ENCODE measurements at regions not wholly inside any gene's neighbourhood (a gene's known extent, or its start where the extent isn't known, plus 50 kb on each side); places are given as distances from the start of the nearest gene placed in this dataset.
"Not testable (repeated sequence)": the region's sequence is repeated elsewhere in the genome, so short reads cannot be mapped to it uniquely, and the experiment has no call there.

- Mint-ChIP-seq H3K4me1 (no peaks in the 10 kb centered on the region), H3K27ac (ENCODE audit: low read depth) (no peak overlapping the region), H3K36me3 (ENCODE audit: insufficient read depth) (peaks cover 2% of the 10 kb centered on the region), H3K9me3 (no peaks in the 10 kb centered on the region), H3K27me3 (no peaks in the 10 kb centered on the region), H3K4me3 (no peak overlapping the region)
- ATAC-seq (replicated peaks; ENCODE audit: extremely low read depth, poor library complexity, severe bottlenecking) (no peak), DNase-seq (ENCODE audit: low spot score in 2 of 2) (no peak)
These were observed 257.9 kb downstream of the OSR1 start for GRCh38 chr2:19100570-19100969.

- DNase-seq (ENCODE audit: low spot score in 2 of 2) (no peak), ATAC-seq (replicated peaks; ENCODE audit: extremely low read depth, poor library complexity, severe bottlenecking) (no peak)
- Mint-ChIP-seq H3K27ac (ENCODE audit: low read depth) (no peak overlapping the region), H3K36me3 (ENCODE audit: insufficient read depth) (peaks cover 2% of the 10 kb centered on the region), H3K4me1 (no peaks in the 10 kb centered on the region), H3K9me3 (no peaks in the 10 kb centered on the region), H3K27me3 (no peaks in the 10 kb centered on the region), H3K4me3 (no peak overlapping the region)
These were observed 259.2 kb downstream of the OSR1 start for GRCh38 chr2:19099181-19099580.

- H3K36me3 Mint-ChIP-seq (ENCODE audit: insufficient read depth), result peaks cover 2% of the 10 kb centered on the region
- H3K27ac Mint-ChIP-seq (ENCODE audit: low read depth), result no peak overlapping the region
- H3K4me3 Mint-ChIP-seq, result no peak overlapping the region
- no peaks in the 10 kb centered on the region for H3K27me3 Mint-ChIP-seq
- H3K9me3 Mint-ChIP-seq, result no peaks in the 10 kb centered on the region
- ATAC-seq (replicated peaks; ENCODE audit: extremely low read depth, poor library complexity, severe bottlenecking) (no peak), DNase-seq (ENCODE audit: low spot score in 2 of 2) (no peak)
- no peaks in the 10 kb centered on the region for H3K4me1 Mint-ChIP-seq
These were observed 259.8 kb downstream of the OSR1 start for GRCh38 chr2:19098467-19099160.

GRCh38 chr2:19089476-19089875 is 268.9 kb downstream of the OSR1 start:
- DNase-seq (ENCODE audit: low spot score in 2 of 2); H3K4me1 Mint-ChIP-seq; H3K27me3 Mint-ChIP-seq; H3K9me3 Mint-ChIP-seq; H3K36me3 Mint-ChIP-seq (ENCODE audit: insufficient read depth); ATAC-seq (replicated peaks; ENCODE audit: extremely low read depth, poor library complexity, severe bottlenecking); H3K4me3 Mint-ChIP-seq; H3K27ac Mint-ChIP-seq (ENCODE audit: low read depth): not testable (repeated sequence)

GRCh38 chr2:19086231-19086651 is 272.2 kb downstream of the OSR1 start:
- H3K27ac Mint-ChIP-seq (ENCODE audit: low read depth), result no peak overlapping the region
- H3K9me3 Mint-ChIP-seq, result peaks cover 6% of the 10 kb centered on the region
- no peaks in the 10 kb centered on the region for H3K27me3 Mint-ChIP-seq
- no peaks in the 10 kb centered on the region for H3K4me1 Mint-ChIP-seq
- H3K36me3 Mint-ChIP-seq (ENCODE audit: insufficient read depth), result no peaks in the 10 kb centered on the region
- DNase-seq (ENCODE audit: low spot score in 2 of 2), result no peak
- no peak for ATAC-seq (replicated peaks; ENCODE audit: extremely low read depth, poor library complexity, severe bottlenecking)
- H3K4me3 Mint-ChIP-seq, result no peak overlapping the region

- Mint-ChIP-seq H3K27me3 (no peaks in the 10 kb centered on the region), H3K9me3 (no peaks in the 10 kb centered on the region), H3K27ac (ENCODE audit: low read depth) (no peak overlapping the region), H3K4me3 (no peak overlapping the region), H3K36me3 (ENCODE audit: insufficient read depth) (no peaks in the 10 kb centered on the region), H3K4me1 (no peaks in the 10 kb centered on the region)
- no peak for ATAC-seq (replicated peaks; ENCODE audit: extremely low read depth, poor library complexity, severe bottlenecking)
- no peak for DNase-seq (ENCODE audit: low spot score in 2 of 2)
These were observed 279.7 kb downstream of the OSR1 start for GRCh38 chr2:19078709-19079108.

GRCh38 chr2:19073522-19073921 is 284.9 kb downstream of the OSR1 start:
- H3K4me1 Mint-ChIP-seq, result no peaks in the 10 kb centered on the region
- H3K9me3 Mint-ChIP-seq, result no peaks in the 10 kb centered on the region
- ATAC-seq (replicated peaks; ENCODE audit: extremely low read depth, poor library complexity, severe bottlenecking) (no peak), DNase-seq (ENCODE audit: low spot score in 2 of 2) (no peak)
- no peak overlapping the region for H3K4me3 Mint-ChIP-seq
- no peaks in the 10 kb centered on the region for H3K36me3 Mint-ChIP-seq (ENCODE audit: insufficient read depth)
- H3K27ac Mint-ChIP-seq (ENCODE audit: low read depth), result no peak overlapping the region
- H3K27me3 Mint-ChIP-seq, result no peaks in the 10 kb centered on the region

GRCh38 chr2:19072161-19072560 is 286.3 kb downstream of the OSR1 start:
- H3K27ac Mint-ChIP-seq (ENCODE audit: low read depth), result no peak overlapping the region
- H3K36me3 Mint-ChIP-seq (ENCODE audit: insufficient read depth), result no peaks in the 10 kb centered on the region
- no peak for ATAC-seq (replicated peaks; ENCODE audit: extremely low read depth, poor library complexity, severe bottlenecking)
- DNase-seq (ENCODE audit: low spot score in 2 of 2), result no peak
- no peak overlapping the region for H3K4me3 Mint-ChIP-seq
- H3K4me1 Mint-ChIP-seq, result no peaks in the 10 kb centered on the region
- H3K9me3 Mint-ChIP-seq, result no peaks in the 10 kb centered on the region
- no peaks in the 10 kb centered on the region for H3K27me3 Mint-ChIP-seq

- no peaks in the 10 kb centered on the region for H3K9me3 Mint-ChIP-seq
- H3K27ac Mint-ChIP-seq (ENCODE audit: low read depth), result no peak overlapping the region
- no peak for ATAC-seq (replicated peaks; ENCODE audit: extremely low read depth, poor library complexity, severe bottlenecking)
- no peaks in the 10 kb centered on the region for H3K36me3 Mint-ChIP-seq (ENCODE audit: insufficient read depth)
- no peaks in the 10 kb centered on the region for H3K4me1 Mint-ChIP-seq
- no peaks in the 10 kb centered on the region for H3K27me3 Mint-ChIP-seq
- DNase-seq (ENCODE audit: low spot score in 2 of 2), result no peak
- H3K4me3 Mint-ChIP-seq, result no peak overlapping the region
These were observed 287.5 kb downstream of the OSR1 start for GRCh38 chr2:19070886-19071285.

GRCh38 chr2:19068206-19068605 is 290.2 kb downstream of the OSR1 start:
- Mint-ChIP-seq H3K4me1 (no peaks in the 10 kb centered on the region), H3K36me3 (ENCODE audit: insufficient read depth) (no peaks in the 10 kb centered on the region), H3K27ac (ENCODE audit: low read depth) (no peak overlapping the region), H3K9me3 (no peaks in the 10 kb centered on the region), H3K4me3 (no peak overlapping the region), H3K27me3 (no peaks in the 10 kb centered on the region)
- no peak for ATAC-seq (replicated peaks; ENCODE audit: extremely low read depth, poor library complexity, severe bottlenecking)
- DNase-seq (ENCODE audit: low spot score in 2 of 2), result no peak

GRCh38 chr2:19062370-19062769 is 296.1 kb downstream of the OSR1 start:
- Mint-ChIP-seq H3K9me3 (no peaks in the 10 kb centered on the region), H3K4me1 (no peaks in the 10 kb centered on the region), H3K4me3 (no peak overlapping the region), H3K27ac (ENCODE audit: low read depth) (no peak overlapping the region), H3K36me3 (ENCODE audit: insufficient read depth) (no peaks in the 10 kb centered on the region), H3K27me3 (no peaks in the 10 kb centered on the region)
- ATAC-seq (replicated peaks; ENCODE audit: extremely low read depth, poor library complexity, severe bottlenecking) (no peak), DNase-seq (ENCODE audit: low spot score in 2 of 2) (no peak)

GRCh38 chr2:19059076-19059475 is 299.3 kb downstream of the OSR1 start:
- Mint-ChIP-seq H3K9me3 (no peaks in the 10 kb centered on the region), H3K27ac (ENCODE audit: low read depth) (no peak overlapping the region), H3K4me3 (no peak overlapping the region)

GRCh38 chr2:19051203-19051831 is 307.1 kb downstream of the OSR1 start:
- no peak overlapping the region for H3K27ac Mint-ChIP-seq (ENCODE audit: low read depth)
- H3K9me3 Mint-ChIP-seq, result no peaks in the 10 kb centered on the region
- ATAC-seq (replicated peaks; ENCODE audit: extremely low read depth, poor library complexity, severe bottlenecking) (no peak), DNase-seq (ENCODE audit: low spot score in 2 of 2) (no peak)
- no peaks in the 10 kb centered on the region for H3K4me1 Mint-ChIP-seq
- no peak overlapping the region for H3K4me3 Mint-ChIP-seq
- no peaks in the 10 kb centered on the region for H3K27me3 Mint-ChIP-seq
- peaks cover 4% of the 10 kb centered on the region for H3K36me3 Mint-ChIP-seq (ENCODE audit: insufficient read depth)

More at GRCh38 chr2:19059076-19059475, 299.3 kb downstream of the OSR1 start:
- ATAC-seq (replicated peaks; ENCODE audit: extremely low read depth, poor library complexity, severe bottlenecking) (no peak), DNase-seq (ENCODE audit: low spot score in 2 of 2) (no peak)
- Mint-ChIP-seq H3K4me1 (no peaks in the 10 kb centered on the region), H3K27me3 (no peaks in the 10 kb centered on the region), H3K36me3 (ENCODE audit: insufficient read depth) (peaks cover under 1% of the 10 kb centered on the region)

Measured in central memory CD8-positive, alpha-beta T cell (primary cell).